HG02588 (cell line): ENCODE measurements at regions not wholly inside any gene's neighbourhood (a gene's known extent, or its start where the extent isn't known, plus 50 kb on each side); places are given as distances from the start of the nearest gene placed in this dataset.

ENCODE experiments used
- ATAC-seq: cut with Tn5 transposase; IDR thresholded peaks from one replicate; pipeline ENCODE4 v1.9.1; 2021; ENCODE audit warnings: mild to moderate bottlenecking, moderate library complexity; ENCODE audit not compliant: unreplicated experiment

- no peak for ATAC-seq
Observed at GRCh38 chr4:24013668-24014422, 124.0 kb upstream of the PPARGC1A start.

- ATAC-seq, result no peak
Observed at GRCh38 chr4:24010994-24011393, 121.1 kb upstream of the PPARGC1A start.

- no peak for ATAC-seq
Observed at GRCh38 chr4:24010573-24010972, 120.7 kb upstream of the PPARGC1A start.

GRCh38 chr4:24007860-24008261, 118.0 kb upstream of the PPARGC1A start:
- no peak for ATAC-seq

GRCh38 chr4:24006269-24006668, 116.4 kb upstream of the PPARGC1A start:
- ATAC-seq, result no peak

GRCh38 chr4:24003926-24004325, 114.1 kb upstream of the PPARGC1A start:
- ATAC-seq, result no peak

GRCh38 chr4:24003496-24003895, 113.6 kb upstream of the PPARGC1A start:
- no peak for ATAC-seq

- no peak for ATAC-seq
Observed at GRCh38 chr4:24002330-24002966, 112.6 kb upstream of the PPARGC1A start.

GRCh38 chr4:24001486-24002329, 111.9 kb upstream of the PPARGC1A start:
- no peak for ATAC-seq

- no peak for ATAC-seq
Observed at GRCh38 chr4:24000470-24000831, 110.6 kb upstream of the PPARGC1A start.

- no peak for ATAC-seq
Observed at GRCh38 chr4:23999714-24000469, 110.0 kb upstream of the PPARGC1A start.

- no peak for ATAC-seq
Observed at GRCh38 chr4:23993373-23993772, 103.5 kb upstream of the PPARGC1A start.

- peak; percentile 45 for ATAC-seq
Observed at GRCh38 chr4:23991444-23991843, 101.6 kb upstream of the PPARGC1A start.

GRCh38 chr4:23986270-23986669, 96.4 kb upstream of the PPARGC1A start:
- no peak for ATAC-seq

GRCh38 chr4:23981328-23981727, 91.5 kb upstream of the PPARGC1A start:
- no peak for ATAC-seq

- no peak for ATAC-seq
Observed at GRCh38 chr4:23979534-23979933, 89.7 kb upstream of the PPARGC1A start.

GRCh38 chr4:23978002-23978401, 88.2 kb upstream of the PPARGC1A start:
- no peak for ATAC-seq

GRCh38 chr4:23976423-23976822, 86.6 kb upstream of the PPARGC1A start:
- ATAC-seq, result no peak

- no peak for ATAC-seq
Observed at GRCh38 chr4:23973308-23973855, 83.5 kb upstream of the PPARGC1A start.

GRCh38 chr4:23972805-23973204, 83.0 kb upstream of the PPARGC1A start:
- ATAC-seq, result no peak

GRCh38 chr4:23972187-23972586, 82.3 kb upstream of the PPARGC1A start:
- no peak for ATAC-seq
